ENCODE measurements at regions not wholly inside any gene's neighbourhood (a gene's known extent, or its start where the extent isn't known, plus 50 kb on each side); places are given as distances from the start of the nearest gene placed in this dataset.
"Not testable (repeated sequence)": the region's sequence is repeated elsewhere in the genome, so short reads cannot be mapped to it uniquely, and the experiment has no call there.

GRCh38 chr5:33205079-33205478 lies 235.7 kb upstream of the TARS1 start:
- H3K4me1 ChIP-seq (ENCODE audit: low read depth): peaks cover 13% of the 10 kb centered on the region
- no peaks in the 10 kb centered on the region for H3K36me3 ChIP-seq
- DNase-seq (ENCODE audit: low read depth in 1 of 2, low spot score in 1 of 2): no peak
- no peaks in the 10 kb centered on the region for H3K27me3 ChIP-seq
- TF ChIP-seq CTCF (IDR thresholded peaks at IDR 0.05; ENCODE audit: low read depth, low read length): no peak
- H3K27ac ChIP-seq: no peak overlapping the region
- H3K9me3 ChIP-seq (ENCODE audit: low read depth): no peaks in the 10 kb centered on the region
- H3K4me3 ChIP-seq: no peak overlapping the region

- Histone ChIP-seq H3K27ac (no peak overlapping the region), H3K36me3 (no peaks in the 10 kb centered on the region), H3K4me1 (ENCODE audit: low read depth) (peaks cover 13% of the 10 kb centered on the region), H3K9me3 (ENCODE audit: low read depth) (no peaks in the 10 kb centered on the region), H3K27me3 (no peaks in the 10 kb centered on the region), H3K4me3 (no peak overlapping the region)
- TF ChIP-seq CTCF (IDR thresholded peaks at IDR 0.05; ENCODE audit: low read depth, low read length): no peak
- DNase-seq (ENCODE audit: low read depth in 1 of 2, low spot score in 1 of 2): peak in 1 of 2 donors; percentile 19
These were observed 234.9 kb upstream of the TARS1 start for GRCh38 chr5:33205727-33206410.

- no peaks in the 10 kb centered on the region for H3K9me3 ChIP-seq (ENCODE audit: low read depth)
- no peak overlapping the region for H3K4me3 ChIP-seq
- DNase-seq (ENCODE audit: low read depth in 1 of 2, low spot score in 1 of 2): no peak
- no peak overlapping the region for H3K27ac ChIP-seq
- H3K27me3 ChIP-seq: no peaks in the 10 kb centered on the region
- no peaks in the 10 kb centered on the region for H3K36me3 ChIP-seq
- no peak for TF ChIP-seq CTCF (IDR thresholded peaks at IDR 0.05; ENCODE audit: low read depth, low read length)
- H3K4me1 ChIP-seq (ENCODE audit: low read depth): peaks cover 13% of the 10 kb centered on the region
These were observed 233.7 kb upstream of the TARS1 start for GRCh38 chr5:33206962-33207506.

GRCh38 chr5:33209252-33209651 lies 231.5 kb upstream of the TARS1 start:
- no peaks in the 10 kb centered on the region for H3K27me3 ChIP-seq
- DNase-seq (ENCODE audit: low read depth in 1 of 2, low spot score in 1 of 2): no peak
- H3K27ac ChIP-seq: no peak overlapping the region
- H3K9me3 ChIP-seq (ENCODE audit: low read depth): no peaks in the 10 kb centered on the region
- H3K4me3 ChIP-seq: no peak overlapping the region
- no peak for TF ChIP-seq CTCF (IDR thresholded peaks at IDR 0.05; ENCODE audit: low read depth, low read length)
- peaks cover 21% of the 10 kb centered on the region for H3K4me1 ChIP-seq (ENCODE audit: low read depth)
- H3K36me3 ChIP-seq: no peaks in the 10 kb centered on the region

GRCh38 chr5:33210221-33210620 lies 230.5 kb upstream of the TARS1 start:
- H3K9me3 ChIP-seq (ENCODE audit: low read depth); H3K36me3 ChIP-seq; DNase-seq (ENCODE audit: low read depth in 1 of 2, low spot score in 1 of 2); H3K27me3 ChIP-seq; H3K27ac ChIP-seq; H3K4me3 ChIP-seq: not testable (repeated sequence)
- H3K4me1 ChIP-seq (ENCODE audit: low read depth): peaks cover 18% of the 10 kb centered on the region

GRCh38 chr5:33210978-33211377 lies 229.8 kb upstream of the TARS1 start:
- no peak for TF ChIP-seq CTCF (IDR thresholded peaks at IDR 0.05; ENCODE audit: low read depth, low read length)
- DNase-seq (ENCODE audit: low read depth in 1 of 2, low spot score in 1 of 2): no peak
- H3K27ac ChIP-seq: no peak overlapping the region

More at GRCh38 chr5:33210978-33211377, 229.8 kb upstream of the TARS1 start:
- no peaks in the 10 kb centered on the region for H3K9me3 ChIP-seq (ENCODE audit: low read depth)
- H3K4me1 ChIP-seq (ENCODE audit: low read depth): peaks cover 11% of the 10 kb centered on the region
- no peaks in the 10 kb centered on the region for H3K36me3 ChIP-seq
- no peaks in the 10 kb centered on the region for H3K27me3 ChIP-seq
- H3K4me3 ChIP-seq: no peak overlapping the region
